ENCODE measurements at regions not wholly inside any gene's neighbourhood (a gene's known extent, or its start where the extent isn't known, plus 50 kb on each side); places are given as distances from the start of the nearest gene placed in this dataset.
"Not testable (repeated sequence)": the region's sequence is repeated elsewhere in the genome, so short reads cannot be mapped to it uniquely, and the experiment has no call there.

DNA sequence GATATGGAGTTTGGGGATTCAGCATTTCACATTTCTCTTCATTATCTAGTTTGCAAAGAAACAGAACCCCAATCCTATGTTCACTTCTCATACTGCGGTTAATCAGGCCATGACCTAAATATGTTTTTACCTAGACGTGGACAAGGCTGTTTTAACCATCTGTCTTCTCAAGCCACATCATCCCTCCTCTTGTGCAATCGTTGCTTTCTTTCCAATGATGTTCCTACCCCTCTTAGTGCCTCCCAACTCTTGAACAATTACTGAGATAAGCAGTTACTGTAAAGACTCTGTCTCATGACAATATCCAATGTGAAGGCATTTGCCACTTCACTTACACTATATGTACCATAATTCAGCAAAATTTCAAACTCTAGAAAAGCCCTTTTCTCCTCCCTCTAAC is 406.2 kb downstream of the LIG4 start:
- no peak for DNase-seq

DNA sequence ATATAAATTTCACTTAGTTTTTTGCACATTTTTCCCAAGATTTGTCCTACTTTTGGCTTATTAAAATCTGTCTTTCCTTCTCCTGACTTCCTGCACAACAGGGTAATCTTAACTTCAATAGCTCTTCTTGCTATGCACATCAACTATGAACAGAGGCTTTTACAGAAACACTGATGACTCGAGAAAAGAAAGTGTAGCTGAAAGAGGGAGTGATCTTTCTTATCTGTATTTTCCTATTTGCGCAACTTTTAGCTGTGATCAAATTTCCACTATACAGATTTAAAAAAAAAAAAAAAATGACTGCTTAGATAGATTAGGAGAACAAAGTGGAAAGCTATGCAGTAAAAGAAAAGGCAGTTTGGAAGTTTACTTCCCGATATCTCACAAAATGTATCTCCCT is 406.9 kb downstream of the LIG4 start:
- no peak for DNase-seq

DNA sequence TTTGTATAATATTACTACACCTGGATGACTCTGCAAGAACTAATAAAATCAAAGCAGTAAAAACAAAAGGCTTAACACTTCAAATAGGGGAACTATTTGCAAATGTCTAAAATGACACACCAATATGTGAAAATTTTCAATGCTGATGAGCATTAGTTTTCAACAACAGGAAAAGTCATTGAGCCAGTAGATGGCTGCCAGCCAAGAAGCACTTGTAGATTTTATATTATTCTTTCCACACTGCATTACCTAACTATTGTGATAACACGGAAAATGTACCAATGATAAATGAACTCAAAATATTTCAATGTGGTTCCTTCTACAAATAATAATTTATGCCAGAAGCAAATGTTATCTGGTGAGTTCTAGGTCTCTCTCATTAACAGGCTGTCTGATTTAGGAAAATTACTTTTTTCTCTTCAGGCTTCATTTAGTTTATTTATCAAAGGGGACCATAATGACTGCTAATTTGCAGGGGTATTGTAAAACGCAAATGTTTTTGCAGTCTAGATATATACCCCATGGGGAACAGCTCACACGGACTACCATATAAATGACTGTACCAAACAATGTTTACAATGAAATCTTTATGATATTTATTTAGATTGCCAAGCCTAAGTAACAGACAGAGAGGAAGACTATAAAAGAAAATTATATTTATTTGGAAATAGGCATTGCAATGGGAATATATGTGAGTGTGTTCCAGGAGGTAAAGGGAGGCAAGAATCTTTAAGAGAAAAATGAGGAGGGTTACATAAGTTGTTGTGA is 407.8 kb downstream of the LIG4 start:
- no peak for DNase-seq

DNA sequence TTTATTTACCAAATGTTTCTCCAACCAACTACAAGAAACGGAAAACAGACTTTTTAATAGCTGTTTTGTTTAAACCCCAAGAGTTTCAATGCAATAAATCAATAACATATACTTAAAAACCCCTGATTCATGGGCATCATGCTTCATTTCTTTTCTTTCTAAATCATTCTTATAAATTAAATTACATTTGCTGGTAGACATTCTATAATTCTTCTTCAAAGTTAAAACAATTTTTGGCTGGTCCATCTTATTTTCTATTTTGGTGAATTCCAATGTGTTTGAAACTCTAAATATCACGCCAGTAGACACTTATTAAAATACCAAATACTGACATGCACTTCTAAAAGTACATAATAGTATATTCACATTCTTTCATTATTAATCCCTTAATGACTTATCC is 408.6 kb downstream of the LIG4 start:
- DNase-seq, result no peak

DNA sequence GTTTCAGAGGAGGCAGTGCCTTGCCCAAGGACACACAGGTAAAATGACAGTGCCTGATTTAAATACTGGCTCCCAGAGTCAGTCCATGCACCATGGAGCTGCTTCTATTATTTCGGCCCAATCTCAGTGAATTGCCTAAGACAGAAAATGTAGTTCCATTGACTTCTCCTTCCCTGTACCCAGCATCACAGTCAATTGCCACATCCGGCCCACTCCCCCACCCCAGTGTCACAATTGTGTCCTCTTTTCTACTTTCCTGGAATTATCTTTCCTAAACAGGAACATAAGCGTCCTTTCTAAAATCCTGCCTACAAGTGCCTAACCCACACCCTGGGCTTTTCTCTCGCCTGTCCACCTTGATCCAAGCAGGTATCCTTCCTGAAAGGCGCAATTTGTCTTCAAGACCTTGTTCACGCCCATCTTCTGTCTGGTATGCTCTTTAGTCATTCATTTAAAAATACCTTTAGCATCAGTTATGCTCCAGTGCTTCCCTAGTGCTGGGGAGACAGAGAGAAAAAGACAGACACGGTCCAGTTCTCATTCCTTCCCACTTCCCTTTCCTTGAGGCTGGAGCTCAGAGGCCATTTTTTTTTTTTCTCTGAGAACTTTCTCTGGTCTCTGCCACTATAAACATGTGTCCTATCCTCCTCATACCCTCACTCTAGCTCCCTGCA is 411.4 kb downstream of the LIG4 start:
- peak; percentile 95 for DNase-seq

DNA sequence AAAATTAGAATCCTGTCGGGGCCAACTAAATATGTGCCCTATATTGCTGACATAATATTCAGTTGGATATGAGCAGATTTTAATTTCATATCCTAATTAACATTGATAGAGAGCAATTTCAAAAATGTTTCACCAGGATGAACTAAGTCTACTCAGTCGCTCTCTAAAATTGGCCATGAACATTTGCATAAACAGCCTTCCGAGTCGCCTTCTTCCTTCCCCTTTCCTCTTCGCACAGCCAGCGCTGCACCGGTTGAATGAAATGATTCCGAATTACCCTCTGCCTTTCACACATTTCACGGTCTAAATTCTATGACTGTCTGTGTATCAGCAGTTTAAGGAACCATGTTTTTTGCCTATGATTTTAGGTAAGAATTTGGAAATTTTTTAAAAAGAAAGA is 413.7 kb downstream of the LIG4 start:
- DNase-seq, result no peak

DNA sequence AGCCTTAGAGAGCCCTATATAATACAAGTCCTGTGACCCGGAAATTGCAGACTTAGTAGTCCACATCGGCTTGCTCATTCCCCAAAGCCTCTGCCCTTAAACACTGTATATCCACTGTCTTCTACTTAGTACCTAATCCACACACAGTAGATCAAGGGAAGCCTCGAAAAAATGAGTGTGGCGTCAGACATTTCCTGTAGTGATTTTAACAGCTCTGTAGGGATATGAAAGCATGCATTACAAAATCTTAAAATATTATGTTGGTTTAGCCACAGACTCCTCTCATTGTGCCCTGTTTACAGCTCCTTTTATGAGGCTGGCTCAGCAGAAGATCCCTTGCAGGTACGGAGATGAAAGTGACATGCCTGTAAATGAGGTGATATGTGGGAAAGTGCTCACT is 416.3 kb downstream of the LIG4 start:
- no peak for DNase-seq

DNA sequence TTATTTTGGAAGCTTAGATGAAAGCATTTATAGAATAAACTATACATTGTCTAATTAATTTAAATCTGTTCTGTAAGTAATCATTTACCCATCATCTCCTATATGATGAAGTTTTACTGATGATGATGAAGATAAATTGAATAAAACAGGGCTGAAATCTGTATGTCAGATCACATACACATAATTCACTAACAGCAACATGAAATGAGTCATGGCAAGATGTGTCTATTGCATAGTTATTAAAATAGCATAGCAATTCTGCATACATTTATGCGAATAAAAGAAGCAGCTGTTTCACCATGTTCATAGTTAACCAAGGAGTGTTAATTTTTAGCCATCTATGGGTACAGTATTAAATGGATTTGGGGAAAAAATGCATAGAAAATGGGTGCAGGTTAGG is 424.9 kb downstream of the LIG4 start:
- DNase-seq, result no peak

DNA sequence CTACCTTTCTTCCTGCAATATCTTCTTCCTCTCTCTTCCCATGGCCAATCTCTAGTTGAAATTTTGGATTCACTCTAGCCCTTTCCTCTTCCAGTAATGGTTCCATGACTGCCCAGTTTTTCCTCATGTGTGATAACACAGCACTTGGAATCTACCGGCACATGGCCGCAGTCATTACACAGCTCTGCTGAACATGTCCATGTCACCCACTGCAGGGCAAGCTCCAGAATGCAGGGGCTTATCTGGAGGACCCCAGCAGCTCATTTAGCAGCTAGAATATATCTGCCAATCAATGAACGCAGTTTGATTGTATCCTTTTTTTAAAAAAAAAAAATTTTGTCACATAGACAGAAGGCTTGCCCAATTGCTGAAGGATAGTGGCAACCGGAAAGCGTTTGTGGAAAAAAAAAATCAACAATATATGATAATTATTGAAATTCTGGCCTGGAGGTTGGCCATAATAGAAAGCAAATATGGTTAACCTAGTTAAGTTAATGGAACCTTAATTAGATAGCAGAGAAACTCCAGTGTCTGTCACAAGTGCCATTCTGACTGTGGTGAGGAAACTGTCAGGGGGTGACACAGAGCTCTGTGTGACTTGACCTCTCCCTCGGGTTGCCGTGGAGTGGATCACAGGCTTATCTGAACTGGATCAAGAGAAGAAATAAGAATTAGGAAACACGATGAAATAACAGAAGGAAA is 426.7 kb downstream of the LIG4 start:
- no peak for DNase-seq

DNA sequence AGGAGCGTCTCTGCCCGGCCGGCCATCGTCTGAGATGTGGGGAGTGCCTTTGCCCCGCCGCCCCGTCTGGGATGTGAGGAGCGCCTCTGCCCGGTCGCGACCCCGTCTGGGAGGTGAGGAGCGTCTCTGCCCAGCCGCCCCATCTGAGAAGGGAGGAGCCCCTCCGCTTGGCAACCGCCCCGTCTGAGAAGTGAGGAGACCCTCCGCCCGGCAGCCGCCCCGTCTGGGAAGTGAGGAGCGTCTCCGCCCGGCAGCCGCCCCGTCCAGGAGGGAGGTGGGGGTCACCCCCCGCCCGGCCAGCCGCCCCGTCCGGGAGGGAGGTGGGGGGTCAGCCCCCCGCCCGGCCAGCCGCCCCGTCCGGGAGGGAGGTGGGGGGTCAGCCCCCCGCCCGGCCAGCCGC is 432.7 kb downstream of the LIG4 start:
- not testable (repeated sequence) for DNase-seq

DNA sequence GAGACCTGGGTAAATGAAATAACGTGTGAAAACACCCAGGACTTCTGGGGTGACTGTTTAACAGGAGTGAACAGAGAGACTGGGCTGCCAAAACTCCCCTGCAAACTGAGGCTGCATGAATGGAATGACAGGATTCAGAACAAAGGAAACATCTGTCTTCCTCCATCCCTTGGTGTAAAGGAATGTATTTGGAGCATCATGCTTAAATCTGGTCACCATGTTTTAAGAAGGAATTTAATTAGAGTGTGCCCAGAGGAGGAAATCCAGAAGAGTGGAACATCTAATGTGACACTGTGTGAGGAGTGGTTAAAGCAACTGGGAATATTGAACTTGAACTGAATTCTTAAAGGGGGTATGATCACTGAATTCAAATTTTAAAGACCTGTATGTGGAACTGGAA is 437.2 kb downstream of the LIG4 start:
- no peak for DNase-seq

DNA sequence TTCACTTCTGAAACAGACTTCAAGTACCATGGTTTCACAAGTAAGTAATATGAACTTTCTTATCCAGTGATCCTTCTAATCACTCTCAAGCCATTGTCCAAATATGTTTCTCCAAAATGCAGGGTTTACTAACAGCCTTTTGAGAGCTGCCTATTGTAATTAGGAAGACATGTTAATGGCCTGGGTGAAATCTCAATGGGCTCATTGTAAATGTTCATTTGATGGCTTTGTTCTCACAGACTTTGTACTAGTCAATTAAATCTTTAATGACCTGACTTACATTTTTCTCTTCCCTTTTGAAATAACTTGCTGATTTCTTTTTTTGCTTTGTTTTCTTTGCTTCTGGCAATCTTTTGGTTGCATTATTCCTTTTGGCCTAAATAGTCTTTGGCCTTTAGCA is 444.8 kb downstream of the LIG4 start:
- no peak for DNase-seq

DNA sequence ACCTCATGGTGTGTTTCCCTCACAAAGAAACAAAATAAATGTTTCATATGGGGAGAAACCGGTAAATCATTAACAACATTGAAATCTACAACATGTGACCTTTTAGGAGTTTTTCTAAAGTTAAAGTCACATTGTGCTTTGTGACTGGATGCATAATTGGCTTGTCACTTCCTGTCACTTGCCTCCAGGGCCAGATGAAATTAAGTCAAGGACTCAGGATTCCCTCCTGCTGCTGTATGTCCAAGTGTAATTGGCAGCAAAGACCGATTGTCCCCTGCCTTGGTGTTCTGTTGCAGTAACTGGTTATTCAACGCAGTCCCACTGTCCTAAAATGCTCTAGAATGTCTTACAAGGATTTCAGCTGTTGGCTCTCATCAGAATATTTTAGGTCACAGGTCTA is 448.2 kb downstream of the LIG4 start:
- DNase-seq, result no peak

DNA sequence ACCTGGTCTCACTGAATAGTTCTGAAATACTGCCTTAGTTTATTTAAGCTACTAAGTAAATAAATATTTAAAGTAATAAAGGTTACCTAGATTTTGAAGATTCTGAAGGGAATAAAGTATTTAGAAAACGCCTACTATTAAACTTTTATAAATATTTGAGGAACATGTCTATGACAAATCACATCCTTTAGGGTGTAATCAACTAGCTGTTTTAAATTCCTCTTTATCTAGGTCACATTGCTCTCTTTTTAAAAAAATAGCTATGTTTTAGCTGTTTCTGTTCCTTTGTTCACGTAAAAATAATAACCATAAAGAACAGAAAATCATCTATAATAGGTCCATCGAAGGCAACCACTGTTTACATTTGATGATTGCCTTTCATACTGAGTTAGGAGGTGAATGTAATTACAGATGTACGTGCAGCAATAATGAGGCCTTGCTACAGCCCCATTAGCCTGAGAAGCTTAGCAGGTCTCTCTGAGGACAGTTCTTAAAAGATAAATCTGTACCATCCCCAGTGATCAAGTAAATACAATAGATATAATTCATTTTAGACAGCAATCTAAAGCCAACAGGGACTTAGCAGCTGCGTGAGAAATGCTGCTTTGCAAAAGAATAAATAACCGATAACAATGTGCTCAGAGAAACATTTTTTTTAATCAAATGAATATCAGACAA is 449.5 kb downstream of the LIG4 start:
- no peak for DNase-seq

DNA sequence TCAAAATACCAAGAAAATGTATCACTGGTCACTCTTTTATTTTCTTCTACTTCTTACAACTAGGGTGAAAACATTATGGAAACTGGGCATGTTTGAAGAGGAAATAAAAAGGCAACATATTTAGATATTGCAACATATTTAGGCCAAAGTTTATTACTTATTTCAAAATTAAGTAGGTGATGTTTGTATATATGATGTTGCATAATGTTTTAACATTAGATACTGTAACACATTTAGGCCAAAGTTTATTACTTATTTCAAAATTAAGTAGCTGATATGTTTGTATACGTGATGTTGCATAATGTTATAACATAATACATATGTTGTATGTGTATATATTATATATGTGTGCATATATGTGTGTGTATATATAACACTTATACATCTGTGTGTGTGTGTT is 451.3 kb downstream of the LIG4 start:
- DNase-seq, result no peak

DNA sequence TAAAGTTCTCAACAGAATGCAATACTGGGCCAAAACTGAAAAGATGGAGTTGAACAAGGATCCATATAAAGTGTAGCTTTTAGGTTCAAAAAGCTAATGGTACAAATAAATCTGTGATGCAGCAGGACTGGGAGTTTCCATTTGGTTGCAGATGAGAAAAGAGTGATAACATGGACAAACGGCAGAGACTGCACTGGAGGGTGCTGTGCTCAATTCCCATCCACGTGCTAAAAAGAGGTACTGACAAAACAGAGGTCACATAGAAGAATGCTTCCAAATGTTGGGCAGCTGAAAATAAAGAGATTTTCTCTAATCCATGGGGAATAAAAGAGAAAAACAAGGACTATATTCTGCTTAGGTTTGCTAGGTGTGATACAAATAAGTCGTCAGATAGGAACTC is 461.6 kb downstream of the LIG4 start:
- DNase-seq, result no peak

DNA sequence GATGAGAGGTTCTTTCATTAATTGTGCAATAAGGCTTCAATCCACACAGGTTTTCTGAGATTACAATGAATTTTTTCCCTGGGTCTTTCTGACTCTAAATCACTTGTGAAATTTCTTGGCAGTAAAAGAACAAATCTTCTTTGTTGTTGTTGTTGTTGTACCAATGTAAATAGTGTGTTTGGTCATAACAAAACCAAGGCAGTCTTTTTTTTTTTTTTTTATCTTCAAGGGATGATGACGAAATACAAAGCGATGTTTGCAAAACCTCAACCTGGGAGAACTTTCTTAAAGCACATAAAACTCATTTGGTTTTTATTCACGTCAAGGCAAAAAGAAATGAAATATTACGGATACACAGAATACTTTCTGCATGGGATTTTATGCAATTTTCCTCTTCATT is 462.0 kb downstream of the LIG4 start:
- DNase-seq, result no peak

DNA sequence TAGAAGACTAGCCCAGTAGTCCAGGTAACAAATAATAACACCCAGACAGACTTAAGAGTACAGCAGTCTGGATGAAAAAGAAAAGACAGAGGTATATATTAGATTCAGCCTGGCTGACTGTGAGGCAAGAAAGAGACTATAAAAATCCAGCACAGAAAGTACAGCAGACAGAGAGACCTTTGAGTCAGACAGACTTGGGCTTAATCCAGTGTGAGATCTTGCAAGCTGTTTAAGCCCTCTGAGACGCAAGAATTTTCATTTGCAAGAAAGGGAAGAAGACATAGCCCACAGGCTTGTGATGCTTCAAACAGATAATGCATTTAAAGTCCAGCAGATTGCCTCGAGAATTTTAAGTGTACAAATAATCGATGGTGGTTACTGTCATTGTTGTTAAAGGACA is 471.4 kb downstream of the LIG4 start:
- no peak for DNase-seq

DNA sequence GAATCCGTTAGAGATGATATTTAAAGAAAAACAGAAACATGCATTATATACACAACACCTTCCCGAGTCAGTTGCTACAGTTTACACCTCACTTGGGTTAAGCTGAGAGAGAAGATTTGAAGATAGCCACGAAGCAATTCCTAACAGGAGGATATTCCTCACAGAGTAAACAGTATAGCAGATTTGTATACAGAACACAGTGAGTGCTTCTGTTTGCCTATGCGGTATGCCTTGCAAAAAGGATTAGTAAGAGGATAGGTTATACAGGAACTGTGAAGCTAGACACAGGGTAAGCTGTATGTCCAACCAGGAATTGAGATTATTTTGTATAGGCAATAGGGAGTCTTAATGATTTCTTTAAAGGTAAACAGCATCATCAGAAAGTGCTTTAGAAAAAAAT is 471.8 kb downstream of the LIG4 start:
- DNase-seq, result no peak

DNA sequence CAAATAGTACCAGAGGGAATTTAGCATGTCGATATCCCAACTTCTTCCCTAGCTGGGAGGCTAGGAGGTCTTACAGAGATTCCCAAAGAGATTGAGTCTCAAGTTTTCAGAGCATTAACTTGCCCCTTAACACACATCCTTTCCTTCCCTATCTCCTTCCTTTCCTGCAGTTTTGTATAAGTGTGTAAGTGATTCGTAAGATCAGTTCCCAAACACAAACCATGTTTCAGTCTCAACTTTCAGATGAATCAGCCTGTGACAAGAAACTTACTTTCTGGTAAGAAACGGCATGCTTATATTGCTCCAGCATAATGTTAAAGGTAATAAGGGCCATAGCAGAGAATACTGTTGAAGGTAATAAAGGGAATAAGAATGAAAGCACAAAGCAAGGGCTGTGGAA is 472.2 kb downstream of the LIG4 start:
- DNase-seq, result no peak

DNA sequence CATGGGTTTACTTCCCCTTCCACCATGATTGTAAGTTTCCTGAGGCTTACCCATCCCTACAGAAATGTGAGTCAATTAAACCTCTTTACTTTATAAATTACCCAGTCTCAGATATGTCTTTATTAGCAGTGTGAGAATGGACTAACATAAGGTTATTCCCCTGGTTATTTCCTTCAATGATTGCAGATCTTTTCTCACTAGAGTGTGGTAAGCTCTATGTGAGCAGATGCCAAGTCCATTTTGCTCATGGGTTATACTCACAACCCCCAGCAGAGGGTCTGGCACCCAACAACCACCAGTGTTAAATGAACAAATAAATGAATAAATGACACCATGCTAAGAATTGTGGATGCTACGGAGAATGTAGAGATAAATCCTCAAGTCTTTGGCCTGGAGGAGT is 472.8 kb downstream of the LIG4 start:
- DNase-seq, result no peak

DNA sequence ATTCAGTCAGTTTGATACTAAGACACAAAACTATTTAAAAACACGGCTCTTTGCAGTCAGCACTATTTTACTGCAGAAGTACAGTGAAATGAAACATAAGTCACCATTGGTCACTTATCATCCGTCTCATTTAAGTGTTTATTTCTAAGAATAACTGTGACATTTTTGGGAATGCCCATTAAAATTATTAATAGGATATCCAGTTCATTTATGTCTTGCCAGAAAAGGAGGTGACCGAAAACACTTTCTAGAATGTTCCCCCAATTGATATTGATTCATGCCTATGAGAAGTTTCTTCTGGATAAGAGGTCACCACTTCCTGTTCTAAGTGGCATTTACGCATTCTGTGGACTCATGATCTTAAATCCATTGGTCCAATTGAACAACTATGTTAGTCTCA is 477.3 kb downstream of the LIG4 start:
- DNase-seq, result no peak

DNA sequence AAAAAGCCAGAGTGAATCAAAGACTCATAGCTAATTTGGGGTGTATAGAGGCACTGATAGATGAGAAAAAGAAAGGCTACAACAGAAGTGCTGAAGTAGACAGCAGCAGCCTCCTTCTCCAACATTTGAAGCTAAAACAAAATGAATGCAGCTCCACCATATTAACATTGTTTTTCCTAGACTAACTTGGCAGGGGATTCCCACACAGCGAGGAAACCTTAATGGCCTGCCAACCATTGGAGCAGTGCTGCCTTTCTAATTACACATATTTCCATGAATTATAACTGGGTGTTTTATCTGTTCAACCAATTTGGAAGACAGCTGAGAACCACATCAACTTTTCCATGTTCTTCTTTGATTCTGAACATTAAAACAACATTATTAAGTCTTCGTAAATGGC is 478.6 kb downstream of the LIG4 start:
- no peak for DNase-seq

DNA sequence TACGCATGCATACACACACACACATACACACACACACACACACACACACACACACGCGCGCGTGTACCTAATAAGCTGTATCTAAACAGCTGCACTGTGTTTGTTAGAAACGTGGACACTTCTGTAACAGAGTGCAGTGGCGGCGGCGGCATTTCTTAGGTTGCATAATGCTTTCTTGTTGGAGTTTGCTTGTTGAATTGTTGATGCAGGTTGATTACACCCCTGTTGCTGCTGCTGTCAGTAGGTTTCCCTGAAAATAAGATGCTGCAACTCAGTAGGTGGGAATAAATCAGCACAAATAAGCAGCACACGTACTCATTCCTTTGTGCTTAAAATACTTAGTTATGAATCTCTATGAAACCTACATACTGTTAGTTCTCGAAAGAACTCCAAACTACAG is 479.2 kb downstream of the LIG4 start:
- no peak for DNase-seq

All from NCI-H187 treated with DMSO at 0.1 percent for 48 hours (cell line).